ENCODE measurements at regions not wholly inside any gene's neighbourhood (a gene's known extent, or its start where the extent isn't known, plus 50 kb on each side); places are given as distances from the start of the nearest gene placed in this dataset.
"Not testable (repeated sequence)": the region's sequence is repeated elsewhere in the genome, so short reads cannot be mapped to it uniquely, and the experiment has no call there.

GRCh38 chr2:44067012-44067790, 71.4 kb upstream of the LRPPRC start:
- not testable (repeated sequence) for TF ChIP-seq POLR2A, CTCF (IDR thresholded peaks at IDR 0.05)
